Kidney epithelial cell (primary cell): ENCODE measurements at regions not wholly inside any gene's neighbourhood (a gene's known extent, or its start where the extent isn't known, plus 50 kb on each side); places are given as distances from the start of the nearest gene placed in this dataset.

Experiments
- DNase-seq: peaks from one replicate; pipeline ENCODE4 v3.0.0-alpha.2; 2010; ENCODE audit warnings: low read depth
- H3K27me3 ChIP-seq: 2 replicates; pipeline ENCODE4 v1.6.0; 2011; ENCODE audit warnings: low read length; ENCODE audit not compliant: control insufficient read depth, insufficient read depth
- H3K36me3 ChIP-seq: 2 replicates; pipeline ENCODE4 v1.5.1; 2011; ENCODE audit warnings: low read length; ENCODE audit not compliant: control insufficient read depth, insufficient read depth
- H3K4me3 ChIP-seq: 2 replicates; pipeline ENCODE4 v1.5.1; 2011; ENCODE audit warnings: low read depth, mild to moderate bottlenecking, control low read depth, low read length
- TF ChIP-seq, protein P1 (sequence below): IDR thresholded peaks from 2 replicates; pipeline ENCODE4 v1.5.1; 2011; ENCODE audit warnings: mild to moderate bottlenecking, moderate library complexity, low read length, control low read depth, inconsistent platforms; ENCODE audit not compliant: insufficient read depth, poor library complexity, severe bottlenecking

DNA sequence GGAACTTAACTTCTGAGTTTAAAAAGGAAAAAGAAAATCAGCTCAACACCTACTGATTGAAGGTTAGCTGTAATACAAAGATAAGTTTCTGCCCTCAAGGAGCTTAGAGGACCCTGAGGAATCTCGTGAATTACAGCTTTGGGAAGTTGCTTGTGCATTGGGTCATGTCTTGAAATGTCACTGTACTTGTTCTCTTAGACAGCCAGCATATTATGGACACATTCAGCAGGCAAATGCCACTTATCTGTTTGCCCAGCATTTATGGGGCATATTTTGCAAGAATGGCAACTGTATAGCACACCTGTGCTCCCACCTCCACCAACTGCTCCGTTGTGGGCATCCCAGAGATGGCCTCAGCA, 263.6 kb upstream of the CRY1 start:
- Histone ChIP-seq H3K27me3 (no peaks in the 10 kb centered on the region), H3K36me3 (no peaks in the 10 kb centered on the region), H3K4me3 (no peak overlapping the region)
- TF ChIP-seq, protein P1, sequence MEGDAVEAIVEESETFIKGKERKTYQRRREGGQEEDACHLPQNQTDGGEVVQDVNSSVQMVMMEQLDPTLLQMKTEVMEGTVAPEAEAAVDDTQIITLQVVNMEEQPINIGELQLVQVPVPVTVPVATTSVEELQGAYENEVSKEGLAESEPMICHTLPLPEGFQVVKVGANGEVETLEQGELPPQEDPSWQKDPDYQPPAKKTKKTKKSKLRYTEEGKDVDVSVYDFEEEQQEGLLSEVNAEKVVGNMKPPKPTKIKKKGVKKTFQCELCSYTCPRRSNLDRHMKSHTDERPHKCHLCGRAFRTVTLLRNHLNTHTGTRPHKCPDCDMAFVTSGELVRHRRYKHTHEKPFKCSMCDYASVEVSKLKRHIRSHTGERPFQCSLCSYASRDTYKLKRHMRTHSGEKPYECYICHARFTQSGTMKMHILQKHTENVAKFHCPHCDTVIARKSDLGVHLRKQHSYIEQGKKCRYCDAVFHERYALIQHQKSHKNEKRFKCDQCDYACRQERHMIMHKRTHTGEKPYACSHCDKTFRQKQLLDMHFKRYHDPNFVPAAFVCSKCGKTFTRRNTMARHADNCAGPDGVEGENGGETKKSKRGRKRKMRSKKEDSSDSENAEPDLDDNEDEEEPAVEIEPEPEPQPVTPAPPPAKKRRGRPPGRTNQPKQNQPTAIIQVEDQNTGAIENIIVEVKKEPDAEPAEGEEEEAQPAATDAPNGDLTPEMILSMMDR, result no peak
- no peak for DNase-seq

DNA sequence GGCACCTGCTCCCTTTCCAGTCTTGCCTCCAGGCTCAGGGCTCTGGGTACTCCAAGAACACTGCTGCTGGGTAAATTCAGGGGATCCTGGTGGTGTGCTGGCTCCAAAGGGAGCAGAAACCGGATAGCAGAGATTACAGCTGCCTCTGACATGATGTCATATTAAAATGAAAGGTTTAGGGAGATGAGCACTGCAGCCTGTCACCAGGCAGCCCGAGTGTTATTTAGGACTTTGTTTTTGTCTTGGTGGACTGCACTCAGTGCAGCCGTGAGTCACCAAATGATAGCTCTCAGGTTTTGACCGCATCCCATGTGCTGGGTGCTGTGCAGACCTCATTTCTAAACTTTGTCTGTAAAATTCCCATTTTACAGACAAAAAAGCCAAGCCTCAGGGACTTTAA, 266.0 kb upstream of the CRY1 start:
- TF ChIP-seq, protein P1, result no peak
- no peaks in the 10 kb centered on the region for H3K27me3 ChIP-seq
- H3K36me3 ChIP-seq, result no peaks in the 10 kb centered on the region
- H3K4me3 ChIP-seq, result no peak overlapping the region
- DNase-seq, result peak; percentile 71

DNA sequence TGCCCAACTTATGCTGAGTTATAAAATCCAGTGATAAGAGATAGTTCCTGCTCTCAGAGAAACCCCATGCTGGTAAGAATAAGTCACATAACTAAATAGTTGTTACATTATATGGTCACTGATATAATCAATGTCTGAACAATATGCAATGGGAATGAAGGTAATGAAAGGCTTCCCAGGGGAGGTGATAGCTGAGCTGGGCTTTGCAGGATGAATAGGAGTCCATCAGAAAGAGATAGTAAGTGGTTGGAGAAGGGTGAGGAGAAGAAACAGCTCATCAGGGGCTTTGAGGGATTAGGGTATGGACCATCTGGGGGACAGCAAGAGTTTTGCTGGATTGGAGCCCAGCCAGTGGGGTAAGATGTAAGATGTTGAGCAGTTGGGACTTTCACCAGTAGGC, 266.7 kb upstream of the CRY1 start:
- no peaks in the 10 kb centered on the region for H3K27me3 ChIP-seq
- no peak overlapping the region for H3K4me3 ChIP-seq
- no peaks in the 10 kb centered on the region for H3K36me3 ChIP-seq
- TF ChIP-seq, protein P1, result no peak
- no peak for DNase-seq

DNA sequence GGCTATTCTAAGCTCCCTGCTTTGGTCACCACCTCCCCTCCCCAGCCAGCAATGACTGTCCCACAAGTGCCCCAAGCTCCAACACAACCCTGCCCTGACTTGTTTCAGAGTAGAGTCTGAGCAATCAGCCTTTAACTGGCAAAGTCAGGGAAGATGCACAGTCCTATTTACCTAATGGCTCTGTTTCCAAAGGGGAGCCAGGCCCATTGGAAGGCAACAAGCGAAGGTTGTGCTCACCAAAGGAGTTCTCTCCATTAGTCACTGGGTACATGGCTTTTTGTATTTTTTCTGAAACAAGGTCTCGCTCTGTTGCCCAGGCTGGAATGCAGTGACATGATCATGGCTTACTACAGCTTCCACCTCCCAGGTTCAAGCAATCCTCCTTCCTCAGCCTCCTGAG, 267.1 kb upstream of the CRY1 start:
- no peak for DNase-seq
- TF ChIP-seq, protein P1, result no peak

DNA sequence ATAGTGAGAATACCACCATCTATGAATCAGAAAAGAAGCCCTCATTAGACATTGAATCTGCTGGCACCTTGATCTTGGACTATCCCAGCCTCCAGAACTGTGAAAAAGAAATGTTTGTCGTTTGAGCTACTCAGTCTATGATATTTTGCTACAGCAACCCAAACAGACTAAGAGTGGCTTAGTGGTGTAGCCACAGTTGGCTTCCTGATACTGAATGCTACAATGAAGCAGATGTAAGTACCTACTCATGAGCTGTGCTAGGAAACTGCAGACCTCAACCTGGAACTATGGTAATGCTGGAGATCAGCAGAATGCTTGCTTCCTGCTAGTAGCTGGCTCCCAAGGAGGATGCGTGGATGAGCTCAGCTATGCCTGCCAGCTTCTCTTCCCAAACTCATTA, 268.6 kb upstream of the CRY1 start:
- Histone ChIP-seq H3K27me3 (no peaks in the 10 kb centered on the region), H3K4me3 (no peak overlapping the region), H3K36me3 (no peaks in the 10 kb centered on the region)
- TF ChIP-seq, protein P1, result no peak
- DNase-seq, result no peak

More for the DNA sequence above, 267.1 kb upstream of the CRY1 start:
- no peaks in the 10 kb centered on the region for H3K27me3 ChIP-seq
- H3K36me3 ChIP-seq, result no peaks in the 10 kb centered on the region
- no peak overlapping the region for H3K4me3 ChIP-seq

DNA sequence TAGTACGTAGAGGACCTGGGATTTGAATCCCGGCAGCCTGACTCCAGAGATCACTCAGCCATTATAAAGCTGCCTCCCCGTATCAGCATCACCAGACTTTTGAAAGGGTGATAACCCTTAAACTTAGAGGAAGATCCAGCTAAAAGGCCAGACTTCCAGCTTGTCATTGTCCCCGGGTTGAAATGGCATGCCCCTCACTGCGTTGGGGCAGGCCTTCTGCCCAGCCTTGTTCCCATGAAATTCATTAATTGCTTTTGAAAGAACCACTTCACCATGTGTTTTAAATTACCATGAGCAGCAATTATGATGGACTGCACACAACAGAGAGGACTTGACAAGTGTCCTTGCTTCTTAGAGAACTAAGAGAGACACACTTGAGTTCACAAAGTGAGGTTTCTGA, 269.6 kb upstream of the CRY1 start:
- DNase-seq, result no peak
- TF ChIP-seq, protein P1, result no peak
- H3K36me3 ChIP-seq, result no peaks in the 10 kb centered on the region
- no peak overlapping the region for H3K4me3 ChIP-seq
- H3K27me3 ChIP-seq, result no peaks in the 10 kb centered on the region
